C4-2B (cell line): ENCODE measurements at regions not wholly inside any gene's neighbourhood (a gene's known extent, or its start where the extent isn't known, plus 50 kb on each side); places are given as distances from the start of the nearest gene placed in this dataset.

Experiments used
- ZFX ChIP-seq: fragments of 450-650 bp; IDR thresholded peaks from 2 replicates; pipeline ENCODE4 v1.6.1; 2017
- TF ChIP-seq, protein P1 (sequence below): fragments of 450-650 bp; conservative IDR thresholded peaks from 2 replicates; pipeline ENCODE4 v1.5.1; 2017; ENCODE audit warnings: mild to moderate bottlenecking

DNA sequence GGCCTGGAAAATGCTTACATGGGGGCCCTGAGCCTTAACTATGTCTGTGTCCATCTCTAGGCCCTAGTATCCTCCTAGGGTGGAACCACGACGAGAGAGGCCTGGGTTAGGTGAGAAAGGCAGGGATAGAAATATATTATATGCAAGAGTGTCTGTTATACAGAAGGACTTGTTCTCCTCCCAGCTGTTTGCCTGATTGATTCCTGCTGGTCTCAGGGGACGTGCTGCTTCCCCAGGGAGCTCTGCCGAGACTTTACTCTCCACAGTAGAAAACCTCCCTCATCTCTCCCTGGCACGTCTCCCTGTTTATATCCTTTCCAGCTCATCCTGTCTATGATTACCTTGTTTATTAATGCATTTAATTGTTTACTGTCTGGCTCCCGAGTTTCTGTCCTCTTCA is 132.6 kb downstream of the MIAT start:
- TF ChIP-seq, protein P1, sequence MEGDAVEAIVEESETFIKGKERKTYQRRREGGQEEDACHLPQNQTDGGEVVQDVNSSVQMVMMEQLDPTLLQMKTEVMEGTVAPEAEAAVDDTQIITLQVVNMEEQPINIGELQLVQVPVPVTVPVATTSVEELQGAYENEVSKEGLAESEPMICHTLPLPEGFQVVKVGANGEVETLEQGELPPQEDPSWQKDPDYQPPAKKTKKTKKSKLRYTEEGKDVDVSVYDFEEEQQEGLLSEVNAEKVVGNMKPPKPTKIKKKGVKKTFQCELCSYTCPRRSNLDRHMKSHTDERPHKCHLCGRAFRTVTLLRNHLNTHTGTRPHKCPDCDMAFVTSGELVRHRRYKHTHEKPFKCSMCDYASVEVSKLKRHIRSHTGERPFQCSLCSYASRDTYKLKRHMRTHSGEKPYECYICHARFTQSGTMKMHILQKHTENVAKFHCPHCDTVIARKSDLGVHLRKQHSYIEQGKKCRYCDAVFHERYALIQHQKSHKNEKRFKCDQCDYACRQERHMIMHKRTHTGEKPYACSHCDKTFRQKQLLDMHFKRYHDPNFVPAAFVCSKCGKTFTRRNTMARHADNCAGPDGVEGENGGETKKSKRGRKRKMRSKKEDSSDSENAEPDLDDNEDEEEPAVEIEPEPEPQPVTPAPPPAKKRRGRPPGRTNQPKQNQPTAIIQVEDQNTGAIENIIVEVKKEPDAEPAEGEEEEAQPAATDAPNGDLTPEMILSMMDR = no peak
- TF ChIP-seq ZFX = no peak
